Calu3 (cell line): ENCODE measurements at regions not wholly inside any gene's neighbourhood (a gene's known extent, or its start where the extent isn't known, plus 50 kb on each side); places are given as distances from the start of the nearest gene placed in this dataset.

Experiments
- BruUV-seq: library from RNA; stranded (reverse); fragments of 400-500 nt; replicated peaks from 2 replicates; lab custom pipeline; 2021; lab: Mats Ljungman, UMichigan
- CTCF ChIA-PET: fragments of 300-600 bp; sonication (Branson Sonifier 250); formaldehyde crosslinking; loops from one replicate; lab custom pipeline; 2022; ENCODE audit warnings: antibody characterized with exemption; lab: Charles Lee
- DNase-seq: peaks from one replicate; pipeline ENCODE4 v3.0.0; 2022
- H3K27ac Mint-ChIP-seq: one replicate; pipeline ENCODE4 v1.8.0; 2022; ENCODE audit warnings: mixed read lengths; ENCODE audit not compliant: unreplicated experiment
- H3K27me3 Mint-ChIP-seq: one replicate; pipeline ENCODE4 v1.8.0; 2022; ENCODE audit warnings: mixed read lengths; ENCODE audit not compliant: unreplicated experiment
- H3K36me3 Mint-ChIP-seq: one replicate; pipeline ENCODE4 v1.8.0; 2022; ENCODE audit warnings: mild to moderate bottlenecking, moderate library complexity, mixed read lengths; ENCODE audit not compliant: insufficient read depth, unreplicated experiment
- H3K4me1 Mint-ChIP-seq: one replicate; pipeline ENCODE4 v1.8.0; 2022; ENCODE audit warnings: mild to moderate bottlenecking, low read depth, mixed read lengths; ENCODE audit not compliant: unreplicated experiment
- H3K4me3 Mint-ChIP-seq: one replicate; pipeline ENCODE4 v1.8.0; 2022; ENCODE audit warnings: mild to moderate bottlenecking, low read depth, moderate library complexity, mixed read lengths; ENCODE audit not compliant: unreplicated experiment
- H3K9me3 Mint-ChIP-seq: one replicate; pipeline ENCODE4 v1.8.0; 2022; ENCODE audit warnings: low read depth, mixed read lengths; ENCODE audit not compliant: unreplicated experiment
- CTCF ChIP-seq: fragments of 200-600 bp; IDR thresholded peaks from one replicate; pipeline ENCODE4 v1.8.0; 2022; ENCODE audit warnings: antibody characterized with exemption; ENCODE audit not compliant: unreplicated experiment
- intact Hi-C: fragments of 100-400 bp; cut with micrococcal nuclease; formaldehyde crosslinking; loops from one replicate; pipeline ENCODE4 v1.10.0; 2022; ENCODE audit not compliant: unreplicated experiment

GRCh38 chr4:141926406-141926805 lies 290.0 kb downstream of the IL15 start:
- intact Hi-C loops = no loop called here
- H3K27ac Mint-ChIP-seq = no peak overlapping the region
- H3K4me1 Mint-ChIP-seq = no peaks in the 10 kb centered on the region
- no TSS peak for BruUV-seq
- no peaks in the 10 kb centered on the region for H3K27me3 Mint-ChIP-seq
- CTCF ChIA-PET = no interaction called here
- H3K36me3 Mint-ChIP-seq = no peaks in the 10 kb centered on the region
- DNase-seq = no peak
- H3K9me3 Mint-ChIP-seq = no peaks in the 10 kb centered on the region
- H3K4me3 Mint-ChIP-seq = no peak overlapping the region
- TF ChIP-seq CTCF = no peak

- no peak overlapping the region for H3K27ac Mint-ChIP-seq
- CTCF ChIA-PET = no interaction called here
- intact Hi-C loops = no loop called here
- peaks cover 3% of the 10 kb centered on the region for H3K9me3 Mint-ChIP-seq
- BruUV-seq = no TSS peak
- H3K27me3 Mint-ChIP-seq = no peaks in the 10 kb centered on the region
- H3K4me1 Mint-ChIP-seq = no peaks in the 10 kb centered on the region
- DNase-seq = no peak
- H3K36me3 Mint-ChIP-seq = no peaks in the 10 kb centered on the region
- H3K4me3 Mint-ChIP-seq = no peak overlapping the region
- TF ChIP-seq CTCF = no peak
These were observed 296.1 kb downstream of the IL15 start for GRCh38 chr4:141932490-141932889.

- intact Hi-C loops = no loop called here
- no peak for TF ChIP-seq CTCF
- Mint-ChIP-seq H3K9me3 (peaks cover 3% of the 10 kb centered on the region), H3K4me1 (no peaks in the 10 kb centered on the region), H3K36me3 (no peaks in the 10 kb centered on the region), H3K27ac (no peak overlapping the region), H3K27me3 (no peaks in the 10 kb centered on the region), H3K4me3 (no peak overlapping the region)
- CTCF ChIA-PET = no interaction called here
- BruUV-seq = no TSS peak
- DNase-seq = no peak
These were observed 297.6 kb downstream of the IL15 start for GRCh38 chr4:141933978-141934377.

GRCh38 chr4:141955696-141956095 lies 319.3 kb downstream of the IL15 start:
- no peak for TF ChIP-seq CTCF
- CTCF ChIA-PET = no interaction called here
- intact Hi-C loops = no loop called here
- H3K27ac Mint-ChIP-seq = no peak overlapping the region
- DNase-seq = no peak
- no peak overlapping the region for H3K4me3 Mint-ChIP-seq
- H3K27me3 Mint-ChIP-seq = no peaks in the 10 kb centered on the region
- BruUV-seq = no TSS peak
- peaks cover 9% of the 10 kb centered on the region for H3K4me1 Mint-ChIP-seq
- no peaks in the 10 kb centered on the region for H3K9me3 Mint-ChIP-seq
- H3K36me3 Mint-ChIP-seq = no peaks in the 10 kb centered on the region

- no peaks in the 10 kb centered on the region for H3K9me3 Mint-ChIP-seq
- H3K4me3 Mint-ChIP-seq = no peak overlapping the region
- DNase-seq = no peak
- BruUV-seq = no TSS peak
- no peak overlapping the region for H3K27ac Mint-ChIP-seq
- no peaks in the 10 kb centered on the region for H3K36me3 Mint-ChIP-seq
- no peaks in the 10 kb centered on the region for H3K27me3 Mint-ChIP-seq
- intact Hi-C loops = no loop called here
- no peak for TF ChIP-seq CTCF
- CTCF ChIA-PET = no interaction called here
- peaks cover 9% of the 10 kb centered on the region for H3K4me1 Mint-ChIP-seq
These were observed 321.0 kb downstream of the IL15 start for GRCh38 chr4:141957416-141957815.
